Endodermal cell (in vitro differentiated cells): ENCODE measurements at regions not wholly inside any gene's neighbourhood (a gene's known extent, or its start where the extent isn't known, plus 50 kb on each side); places are given as distances from the start of the nearest gene placed in this dataset.
"Not testable (repeated sequence)": the region's sequence is repeated elsewhere in the genome, so short reads cannot be mapped to it uniquely, and the experiment has no call there.

Experiments used
- DNase-seq: peaks from one replicate; pipeline ENCODE4 v3.0.0-alpha.2; 2017
- H3K27ac ChIP-seq: 2 replicates; pipeline ENCODE4 v1.5.1; 2013; ENCODE audit warnings: mild to moderate bottlenecking, low read depth, low read length, moderate library complexity
- H3K27me3 ChIP-seq: 2 replicates; pipeline ENCODE4 v1.6.1; 2013; ENCODE audit warnings: mild to moderate bottlenecking, low read length, moderate library complexity; ENCODE audit not compliant: insufficient read depth, control insufficient read depth, poor library complexity, severe bottlenecking
- H3K36me3 ChIP-seq: 2 replicates; pipeline ENCODE4 v1.7.0; 2013; ENCODE audit warnings: mild to moderate bottlenecking, low read length, moderate library complexity; ENCODE audit not compliant: control insufficient read depth, insufficient read depth
- H3K4me1 ChIP-seq: one replicate; pipeline ENCODE4 v1.7.0; 2013; ENCODE audit warnings: low read length; ENCODE audit not compliant: control insufficient read depth, insufficient read depth
- H3K4me3 ChIP-seq: 2 replicates; pipeline ENCODE4 v1.5.1; 2013; ENCODE audit warnings: mild to moderate bottlenecking, low read length, moderate library complexity
- H3K9ac ChIP-seq: 2 replicates; pipeline ENCODE4 v1.6.1; 2013; ENCODE audit warnings: mild to moderate bottlenecking, low read length, moderate library complexity; ENCODE audit not compliant: poor library complexity, severe bottlenecking; ENCODE audit errors: extremely low read depth
- H3K9me3 ChIP-seq: 2 replicates; pipeline ENCODE4 v1.6.1; 2013; ENCODE audit warnings: mild to moderate bottlenecking, low read length, moderate library complexity; ENCODE audit not compliant: control insufficient read depth
- H3K27ac Mint-ChIP-seq: 2 replicates; pipeline ENCODE4 v1.8.0; 2020; ENCODE audit warnings: mixed read lengths
- H3K27me3 Mint-ChIP-seq: 2 replicates; pipeline ENCODE4 v1.8.0; 2021; ENCODE audit warnings: mild to moderate bottlenecking, mixed read lengths; ENCODE audit not compliant: insufficient read depth
- H3K36me3 Mint-ChIP-seq: 2 replicates; pipeline ENCODE4 v1.8.0; 2020; ENCODE audit warnings: low read depth, mixed read lengths
- H3K4me1 Mint-ChIP-seq: 2 replicates; pipeline ENCODE4 v1.8.0; 2020; ENCODE audit warnings: mixed read lengths
- H3K4me3 Mint-ChIP-seq: 2 replicates; pipeline ENCODE4 v1.8.0; 2020; ENCODE audit warnings: mild to moderate bottlenecking, moderate library complexity, mixed read lengths
- H3K9me3 Mint-ChIP-seq: 2 replicates; pipeline ENCODE4 v1.8.0; 2020; ENCODE audit warnings: mild to moderate bottlenecking, mixed read lengths
- CTCF ChIP-seq: fragments of 200-600 bp; sonication (generic); conservative IDR thresholded peaks from 2 replicates; pipeline ENCODE4 v1.5.0; 2021; ENCODE audit warnings: antibody characterized with exemption, mild to moderate bottlenecking
- WGBS, 2 experiments: methylation state at CpG; one replicate each; pipeline versions ENCODE4 v1.1.5 to v1.1.7; 2013; ENCODE audit warnings: missing lambda C conversion rate in 2 of 2, mixed read lengths in 1 of 2; ENCODE audit not compliant: insufficient coverage in 1 of 2, insufficient read length in 1 of 2; 5-methylcytosine and 5-hydroxymethylcytosine counted together

GRCh38 chrX:28158019-28158777 is 176.9 kb upstream of the DCAF8L1 start:
- peak overlapping the region; percentile 1 for H3K9ac ChIP-seq
- Mint-ChIP-seq H3K4me3 (peak overlapping the region; percentile 47), H3K27ac (peak overlapping the region; percentile 99), H3K36me3 (no peaks in the 10 kb centered on the region), H3K4me1 (peaks cover 17% of the 10 kb centered on the region), H3K9me3 (peaks cover 5% of the 10 kb centered on the region), H3K27me3 (no peaks in the 10 kb centered on the region)
- WGBS, 2 experiments = 45% methylated on average over 8 of the region's 9 CpGs; no CpG with 5 or more reads in 1 of the 2 experiments
- no peaks in the 10 kb centered on the region for H3K27me3 ChIP-seq
- no peaks in the 10 kb centered on the region for H3K4me1 ChIP-seq
- no peaks in the 10 kb centered on the region for H3K36me3 ChIP-seq
- H3K27ac ChIP-seq = peak overlapping the region; percentile 44
- H3K4me3 ChIP-seq = peak overlapping the region; percentile 71
- no peaks in the 10 kb centered on the region for H3K9me3 ChIP-seq
- DNase-seq = peak; percentile 71
- TF ChIP-seq CTCF = no peak

GRCh38 chrX:28152263-28152662 is 171.0 kb upstream of the DCAF8L1 start:
- H3K27me3 Mint-ChIP-seq, H3K9me3 ChIP-seq, H3K27me3 ChIP-seq, H3K4me3 Mint-ChIP-seq, H3K4me1 ChIP-seq, DNase-seq, H3K4me1 Mint-ChIP-seq, H3K27ac Mint-ChIP-seq, H3K9ac ChIP-seq, H3K27ac ChIP-seq, H3K36me3 ChIP-seq, H3K36me3 Mint-ChIP-seq, H3K4me3 ChIP-seq: not testable (repeated sequence)
- WGBS, 2 experiments = 82% methylated on average over 9 of the region's 9 CpGs; no CpG with 5 or more reads in 1 of the 2 experiments
- H3K9me3 Mint-ChIP-seq = peaks cover 27% of the 10 kb centered on the region

GRCh38 chrX:28135378-28136047 is 154.3 kb upstream of the DCAF8L1 start:
- Histone ChIP-seq H3K27me3 (no peaks in the 10 kb centered on the region), H3K9me3 (no peaks in the 10 kb centered on the region), H3K36me3 (no peaks in the 10 kb centered on the region), H3K4me1 (no peaks in the 10 kb centered on the region), H3K27ac (no peak overlapping the region), H3K9ac (no peak overlapping the region), H3K4me3 (no peak overlapping the region)
- no peak for TF ChIP-seq CTCF
- 85% methylated on average over 2 of the region's 6 CpGs; no CpG with 5 or more reads in 1 of the 2 experiments for WGBS, 2 experiments
- Mint-ChIP-seq H3K27ac (no peak overlapping the region), H3K4me3 (no peak overlapping the region), H3K36me3 (no peaks in the 10 kb centered on the region), H3K27me3 (peaks cover 20% of the 10 kb centered on the region), H3K4me1 (peaks cover 3% of the 10 kb centered on the region), H3K9me3 (no peaks in the 10 kb centered on the region)
- DNase-seq = no peak
